ENCODE measurements at regions not wholly inside any gene's neighbourhood (a gene's known extent, or its start where the extent isn't known, plus 50 kb on each side); places are given as distances from the start of the nearest gene placed in this dataset.

- TF ChIP-seq POLR2A (IDR thresholded peaks at IDR 0.05) (no peak), CTCF (IDR thresholded peaks at IDR 0.05) (no peak)
Measured at GRCh38 chr15:25600751-25601150, 161.9 kb upstream of the UBE3A start.

All from right lobe of liver (tissue), 4 donors.